ENCODE measurements at regions not wholly inside any gene's neighbourhood (a gene's known extent, or its start where the extent isn't known, plus 50 kb on each side); places are given as distances from the start of the nearest gene placed in this dataset.

DNA sequence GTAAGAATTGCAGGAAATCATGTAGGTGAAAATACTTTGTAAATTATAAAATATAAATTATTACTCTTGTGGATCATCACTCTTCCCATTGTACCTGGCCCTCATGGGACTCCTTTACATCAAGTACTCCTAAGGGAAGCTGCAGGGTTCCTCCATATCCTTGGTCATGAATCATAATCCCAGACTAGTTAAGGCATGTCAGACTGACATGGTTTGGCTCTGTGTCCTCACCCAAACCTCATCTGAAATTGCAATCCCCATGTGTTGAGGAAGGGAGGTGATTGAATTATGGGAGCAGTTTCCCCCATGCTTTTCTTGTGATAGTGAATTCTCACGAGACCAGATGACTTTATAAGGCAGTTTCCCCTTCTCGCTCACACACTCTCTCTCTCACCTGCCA lies 77.1 kb downstream of the CMPK2 start:
- Histone ChIP-seq H2BK5ac (ENCODE audit: low read length) (no peak overlapping the region), H4K5ac (ENCODE audit: low read length) (no peak overlapping the region), H3K56ac (ENCODE audit: low read length) (no peak overlapping the region), H3K4ac (ENCODE audit: low read depth, low read length) (no peak overlapping the region), H3K18ac (ENCODE audit: low read length) (no peak overlapping the region), H2BK15ac (replicated peaks; ENCODE audit: low read depth) (no peak overlapping the region), H3K23ac (ENCODE audit: low read length) (no peak overlapping the region), H3K79me2 (ENCODE audit: control insufficient read depth, insufficient read depth, low read length) (no peaks in the 10 kb centered on the region), H3K9ac (ENCODE audit: low read length) (no peak overlapping the region), H3K79me1 (ENCODE audit: low read length) (no peaks in the 10 kb centered on the region), H3K4me2 (ENCODE audit: low read length) (no peak overlapping the region), H3K4me3 (ENCODE audit: low read length) (no peak overlapping the region), H3K27me3 (ENCODE audit: insufficient read depth, low read length, poor library complexity) (no peaks in the 10 kb centered on the region), H4K8ac (ENCODE audit: low read depth, low read length) (no peak overlapping the region), H2AK5ac (ENCODE audit: low read length) (no peak overlapping the region), H3K36me3 (ENCODE audit: control insufficient read depth, insufficient read depth, low read length) (no peaks in the 10 kb centered on the region), H3K4me1 (ENCODE audit: control insufficient read depth, low read depth, low read length) (no peaks in the 10 kb centered on the region), H2BK120ac (ENCODE audit: low read depth, low read length) (no peak overlapping the region), H3K27ac (ENCODE audit: low read depth, low read length) (no peak overlapping the region)
- no CpG with 5 or more reads among the region's 2 CpGs for WGBS (ENCODE audit: extremely low coverage, insufficient coverage, low lambda C conversion rate)
- no peak for DNase-seq

GRCh38 chr2:6789559-6790138 lies 76.1 kb downstream of the CMPK2 start:
- Histone ChIP-seq H3K9ac (ENCODE audit: low read length) (no peak overlapping the region), H2BK15ac (replicated peaks; ENCODE audit: low read depth) (no peak overlapping the region), H3K4ac (ENCODE audit: low read depth, low read length) (no peak overlapping the region), H4K8ac (ENCODE audit: low read depth, low read length) (no peak overlapping the region), H2AK5ac (ENCODE audit: low read length) (no peak overlapping the region), H3K18ac (ENCODE audit: low read length) (no peak overlapping the region), H3K56ac (ENCODE audit: low read length) (no peak overlapping the region), H2BK5ac (ENCODE audit: low read length) (no peak overlapping the region), H3K36me3 (ENCODE audit: control insufficient read depth, insufficient read depth, low read length) (no peaks in the 10 kb centered on the region), H3K79me2 (ENCODE audit: control insufficient read depth, insufficient read depth, low read length) (no peaks in the 10 kb centered on the region), H3K27ac (ENCODE audit: low read depth, low read length) (no peak overlapping the region), H3K23ac (ENCODE audit: low read length) (no peak overlapping the region), H3K4me3 (ENCODE audit: low read length) (no peak overlapping the region), H3K4me2 (ENCODE audit: low read length) (no peak overlapping the region), H3K27me3 (ENCODE audit: insufficient read depth, low read length, poor library complexity) (no peaks in the 10 kb centered on the region), H4K5ac (ENCODE audit: low read length) (no peak overlapping the region), H3K4me1 (ENCODE audit: control insufficient read depth, low read depth, low read length) (no peaks in the 10 kb centered on the region), H2BK120ac (ENCODE audit: low read depth, low read length) (no peak overlapping the region), H3K79me1 (ENCODE audit: low read length) (no peaks in the 10 kb centered on the region)
- DNase-seq = no peak
- no CpG with 5 or more reads among the region's 6 CpGs for WGBS (ENCODE audit: extremely low coverage, insufficient coverage, low lambda C conversion rate)

DNA sequence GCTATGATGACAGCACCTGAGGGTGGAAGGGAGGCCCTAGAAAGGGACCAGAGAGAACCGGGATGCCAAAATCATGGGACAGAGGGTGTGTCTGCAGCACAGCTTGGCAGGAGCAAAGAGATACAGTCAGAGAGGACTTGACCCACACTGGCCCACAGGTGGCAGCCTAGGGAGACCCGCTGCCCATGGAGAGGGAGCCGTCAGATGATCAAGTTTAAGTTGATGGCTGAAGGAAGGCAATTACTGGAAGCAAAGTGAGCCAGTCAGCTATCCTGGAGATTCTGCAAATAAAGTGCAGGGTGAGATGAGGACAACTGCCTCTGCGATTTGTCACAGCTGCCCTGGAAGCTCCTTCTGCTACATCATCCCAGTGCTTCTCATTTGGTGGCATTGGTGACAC lies 74.0 kb downstream of the CMPK2 start:
- H4K8ac ChIP-seq (ENCODE audit: low read depth, low read length) = no peak overlapping the region
- no peak overlapping the region for H3K56ac ChIP-seq (ENCODE audit: low read length)
- H3K23ac ChIP-seq (ENCODE audit: low read length) = no peak overlapping the region
- H3K79me1 ChIP-seq (ENCODE audit: low read length) = no peaks in the 10 kb centered on the region
- H2BK120ac ChIP-seq (ENCODE audit: low read depth, low read length) = no peak overlapping the region
- H3K9ac ChIP-seq (ENCODE audit: low read length) = no peak overlapping the region
- no peaks in the 10 kb centered on the region for H3K27me3 ChIP-seq (ENCODE audit: insufficient read depth, low read length, poor library complexity)
- H2BK15ac ChIP-seq (replicated peaks; ENCODE audit: low read depth) = no peak overlapping the region
- no peaks in the 10 kb centered on the region for H3K36me3 ChIP-seq (ENCODE audit: control insufficient read depth, insufficient read depth, low read length)
- H3K79me2 ChIP-seq (ENCODE audit: control insufficient read depth, insufficient read depth, low read length) = no peaks in the 10 kb centered on the region
- no peaks in the 10 kb centered on the region for H3K4me1 ChIP-seq (ENCODE audit: control insufficient read depth, low read depth, low read length)
- H3K4me3 ChIP-seq (ENCODE audit: low read length) = no peak overlapping the region
- no peak overlapping the region for H3K4me2 ChIP-seq (ENCODE audit: low read length)
- no peak overlapping the region for H4K5ac ChIP-seq (ENCODE audit: low read length)
- DNase-seq = peak; percentile 64
- H3K18ac ChIP-seq (ENCODE audit: low read length) = no peak overlapping the region
- no peak overlapping the region for H3K27ac ChIP-seq (ENCODE audit: low read depth, low read length)
- H2BK5ac ChIP-seq (ENCODE audit: low read length) = no peak overlapping the region
- no CpG with 5 or more reads among the region's 4 CpGs for WGBS (ENCODE audit: extremely low coverage, insufficient coverage, low lambda C conversion rate)
- H3K4ac ChIP-seq (ENCODE audit: low read depth, low read length) = no peak overlapping the region
- no peak overlapping the region for H2AK5ac ChIP-seq (ENCODE audit: low read length)

DNA sequence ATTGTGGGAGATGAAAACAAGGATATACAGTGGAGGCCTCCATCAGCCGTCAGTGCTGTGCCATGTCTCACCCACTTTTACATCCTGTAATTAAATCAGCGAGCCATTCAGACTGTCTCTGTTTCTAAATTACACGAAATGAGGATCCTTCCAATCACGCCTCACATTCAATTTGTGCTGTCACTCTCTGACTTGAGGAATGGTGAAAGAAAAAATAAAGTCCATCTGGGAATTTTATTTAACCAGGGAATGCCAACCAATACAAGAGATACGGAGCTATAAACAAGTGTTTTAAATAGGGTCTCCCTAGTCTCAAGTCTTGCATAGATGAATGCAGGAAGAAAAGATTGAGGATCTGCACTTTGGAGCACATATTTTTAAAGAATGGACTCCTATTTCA lies 72.8 kb downstream of the CMPK2 start:
- no peak for DNase-seq
- Histone ChIP-seq H3K4ac (ENCODE audit: low read depth, low read length) (no peak overlapping the region), H2BK15ac (replicated peaks; ENCODE audit: low read depth) (no peak overlapping the region), H3K4me1 (ENCODE audit: control insufficient read depth, low read depth, low read length) (no peaks in the 10 kb centered on the region), H3K9ac (ENCODE audit: low read length) (no peak overlapping the region), H3K4me2 (ENCODE audit: low read length) (no peak overlapping the region), H3K4me3 (ENCODE audit: low read length) (no peak overlapping the region), H3K27me3 (ENCODE audit: insufficient read depth, low read length, poor library complexity) (no peaks in the 10 kb centered on the region), H3K56ac (ENCODE audit: low read length) (no peak overlapping the region), H2AK5ac (ENCODE audit: low read length) (no peak overlapping the region), H4K8ac (ENCODE audit: low read depth, low read length) (no peak overlapping the region), H3K79me2 (ENCODE audit: control insufficient read depth, insufficient read depth, low read length) (no peaks in the 10 kb centered on the region), H3K79me1 (ENCODE audit: low read length) (no peaks in the 10 kb centered on the region), H3K36me3 (ENCODE audit: control insufficient read depth, insufficient read depth, low read length) (no peaks in the 10 kb centered on the region), H4K5ac (ENCODE audit: low read length) (no peak overlapping the region), H3K18ac (ENCODE audit: low read length) (no peak overlapping the region), H3K27ac (ENCODE audit: low read depth, low read length) (no peak overlapping the region), H2BK5ac (ENCODE audit: low read length) (no peak overlapping the region), H3K23ac (ENCODE audit: low read length) (no peak overlapping the region), H2BK120ac (ENCODE audit: low read depth, low read length) (no peak overlapping the region)
- WGBS (ENCODE audit: extremely low coverage, insufficient coverage, low lambda C conversion rate) = no CpG with 5 or more reads among the region's 5 CpGs

DNA sequence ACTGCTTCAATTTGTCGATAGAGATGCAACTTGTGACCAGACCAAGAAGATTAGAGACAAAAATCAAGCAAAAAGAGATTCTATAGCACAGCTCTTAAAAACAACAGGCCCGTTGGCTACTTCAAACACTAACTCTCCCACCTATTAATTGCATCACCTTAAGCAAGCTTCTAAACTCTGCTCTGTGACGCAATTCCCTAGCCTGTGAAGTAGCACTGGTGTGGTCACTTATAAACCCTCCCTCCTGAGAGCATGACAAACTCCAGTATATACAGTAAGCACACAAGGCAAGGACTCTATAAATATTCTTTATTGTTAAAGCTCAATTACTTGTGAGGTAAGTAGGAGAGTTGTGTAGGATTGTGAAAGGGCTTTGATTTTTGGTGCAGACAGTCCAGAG lies 72.3 kb downstream of the CMPK2 start:
- Histone ChIP-seq H3K9ac (ENCODE audit: low read length) (no peak overlapping the region), H3K79me1 (ENCODE audit: low read length) (no peaks in the 10 kb centered on the region), H2BK15ac (replicated peaks; ENCODE audit: low read depth) (no peak overlapping the region), H3K4me2 (ENCODE audit: low read length) (no peak overlapping the region), H3K56ac (ENCODE audit: low read length) (no peak overlapping the region), H4K8ac (ENCODE audit: low read depth, low read length) (no peak overlapping the region), H3K4me3 (ENCODE audit: low read length) (no peak overlapping the region), H2BK5ac (ENCODE audit: low read length) (no peak overlapping the region), H2BK120ac (ENCODE audit: low read depth, low read length) (no peak overlapping the region), H3K27me3 (ENCODE audit: insufficient read depth, low read length, poor library complexity) (no peaks in the 10 kb centered on the region), H3K27ac (ENCODE audit: low read depth, low read length) (no peak overlapping the region), H2AK5ac (ENCODE audit: low read length) (no peak overlapping the region), H3K18ac (ENCODE audit: low read length) (no peak overlapping the region), H3K79me2 (ENCODE audit: control insufficient read depth, insufficient read depth, low read length) (no peaks in the 10 kb centered on the region), H4K5ac (ENCODE audit: low read length) (no peak overlapping the region), H3K4me1 (ENCODE audit: control insufficient read depth, low read depth, low read length) (no peaks in the 10 kb centered on the region), H3K4ac (ENCODE audit: low read depth, low read length) (no peak overlapping the region), H3K36me3 (ENCODE audit: control insufficient read depth, insufficient read depth, low read length) (no peaks in the 10 kb centered on the region), H3K23ac (ENCODE audit: low read length) (no peak overlapping the region)
- DNase-seq = peak; percentile 28
- WGBS (ENCODE audit: extremely low coverage, insufficient coverage, low lambda C conversion rate) = no CpG with 5 or more reads among the region's 3 CpGs

GRCh38 chr2:6793913-6794312 lies 71.8 kb downstream of the CMPK2 start:
- H2BK120ac ChIP-seq (ENCODE audit: low read depth, low read length) = no peak overlapping the region
- no peak overlapping the region for H2BK5ac ChIP-seq (ENCODE audit: low read length)
- no peaks in the 10 kb centered on the region for H3K27me3 ChIP-seq (ENCODE audit: insufficient read depth, low read length, poor library complexity)
- H3K4ac ChIP-seq (ENCODE audit: low read depth, low read length) = no peak overlapping the region
- H3K18ac ChIP-seq (ENCODE audit: low read length) = no peak overlapping the region
- H3K23ac ChIP-seq (ENCODE audit: low read length) = no peak overlapping the region
- H3K36me3 ChIP-seq (ENCODE audit: control insufficient read depth, insufficient read depth, low read length) = no peaks in the 10 kb centered on the region
- H2AK5ac ChIP-seq (ENCODE audit: low read length) = no peak overlapping the region
- H4K5ac ChIP-seq (ENCODE audit: low read length) = no peak overlapping the region
- H3K79me2 ChIP-seq (ENCODE audit: control insufficient read depth, insufficient read depth, low read length) = no peaks in the 10 kb centered on the region
- no CpG with 5 or more reads among the region's 6 CpGs for WGBS (ENCODE audit: extremely low coverage, insufficient coverage, low lambda C conversion rate)
- no peak overlapping the region for H3K27ac ChIP-seq (ENCODE audit: low read depth, low read length)
- DNase-seq = no peak
- H2BK15ac ChIP-seq (replicated peaks; ENCODE audit: low read depth) = no peak overlapping the region
- H3K56ac ChIP-seq (ENCODE audit: low read length) = no peak overlapping the region
- H3K4me1 ChIP-seq (ENCODE audit: control insufficient read depth, low read depth, low read length) = no peaks in the 10 kb centered on the region
- no peak overlapping the region for H4K8ac ChIP-seq (ENCODE audit: low read depth, low read length)
- no peak overlapping the region for H3K9ac ChIP-seq (ENCODE audit: low read length)
- no peak overlapping the region for H3K4me3 ChIP-seq (ENCODE audit: low read length)
- no peaks in the 10 kb centered on the region for H3K79me1 ChIP-seq (ENCODE audit: low read length)
- no peak overlapping the region for H3K4me2 ChIP-seq (ENCODE audit: low read length)

Measured in mesendoderm (in vitro differentiated cells).